Cerebellar cortex (tissue), 1 donor: ENCODE measurements at regions not wholly inside any gene's neighbourhood (a gene's known extent, or its start where the extent isn't known, plus 50 kb on each side); places are given as distances from the start of the nearest gene placed in this dataset.
A peak's percentile ranks its signal among the peaks of the same experiment; 100 is the strongest.
"Not testable (repeated sequence)": the region's sequence is repeated elsewhere in the genome, so short reads cannot be mapped to it uniquely, and the experiment has no call there.

Experiments
- DNase-seq: peaks from one replicate; pipeline ENCODE4 v3.0.0-alpha.2; 2015; ENCODE audit warnings: low spot score

- DNase-seq, result peak; percentile 37
Observed at GRCh38 chr1:241447031-241447644, 72.4 kb downstream of the FH start.

DNA sequence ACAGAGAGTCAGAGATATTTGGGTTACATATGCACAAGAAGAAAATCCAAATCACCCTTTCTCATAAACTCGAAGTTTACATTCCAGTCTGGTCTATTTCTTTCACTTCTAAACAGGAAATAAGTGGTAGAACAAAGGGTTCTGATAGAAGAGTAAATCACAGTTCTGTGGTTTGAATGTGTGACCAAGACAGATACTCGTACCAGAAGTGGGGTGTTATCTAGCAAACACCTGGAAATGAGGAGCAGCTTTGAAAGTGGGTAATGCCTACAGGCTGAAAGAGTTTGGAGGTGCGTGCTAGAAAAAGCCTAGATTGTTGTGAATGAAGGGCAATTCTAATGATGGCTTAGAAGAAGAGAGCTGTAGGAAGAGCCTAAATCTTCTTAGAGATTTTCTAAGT lies 74.7 kb downstream of the FH start:
- no peak for DNase-seq

DNA sequence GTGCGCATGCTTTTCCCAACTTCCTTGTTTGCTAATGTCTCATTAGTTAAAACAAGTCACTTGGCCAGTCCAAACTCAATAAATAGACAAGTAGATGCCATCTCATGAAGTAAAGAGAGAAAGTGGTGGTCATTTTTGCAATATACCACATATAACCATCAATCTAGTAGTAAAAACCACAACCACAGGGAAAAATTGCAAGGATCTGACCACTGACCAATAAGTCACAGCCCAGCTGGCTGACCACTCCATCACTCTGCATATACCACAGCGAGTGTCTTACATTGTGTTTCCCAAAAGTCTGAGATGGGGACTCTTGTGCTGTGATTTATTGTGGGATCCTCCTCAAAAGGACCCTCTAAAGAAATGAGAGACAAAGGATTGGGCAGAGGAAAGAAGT lies 76.0 kb downstream of the FH start:
- no peak for DNase-seq

- no peak for DNase-seq
Observed at GRCh38 chr1:241442686-241443085, 76.9 kb downstream of the FH start.

DNA sequence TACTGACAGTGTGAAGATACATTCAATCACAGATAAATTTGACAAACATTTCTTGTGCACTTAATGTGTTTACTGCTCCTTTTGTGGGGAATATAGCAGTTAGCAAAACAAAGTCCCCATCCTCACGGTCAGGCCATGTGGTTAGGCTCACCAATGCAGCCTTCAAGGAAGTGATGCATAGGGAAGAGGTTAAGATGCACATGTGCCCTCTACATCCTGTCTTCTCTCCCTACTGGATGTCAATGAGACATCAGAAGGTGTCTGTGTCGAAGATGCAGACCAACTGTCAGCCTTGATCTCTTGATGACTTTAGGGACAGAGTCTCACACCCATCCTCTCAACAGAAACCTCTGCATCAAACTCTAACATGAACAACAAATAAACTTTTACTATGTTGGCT lies 78.7 kb downstream of the FH start:
- DNase-seq, result no peak

DNA sequence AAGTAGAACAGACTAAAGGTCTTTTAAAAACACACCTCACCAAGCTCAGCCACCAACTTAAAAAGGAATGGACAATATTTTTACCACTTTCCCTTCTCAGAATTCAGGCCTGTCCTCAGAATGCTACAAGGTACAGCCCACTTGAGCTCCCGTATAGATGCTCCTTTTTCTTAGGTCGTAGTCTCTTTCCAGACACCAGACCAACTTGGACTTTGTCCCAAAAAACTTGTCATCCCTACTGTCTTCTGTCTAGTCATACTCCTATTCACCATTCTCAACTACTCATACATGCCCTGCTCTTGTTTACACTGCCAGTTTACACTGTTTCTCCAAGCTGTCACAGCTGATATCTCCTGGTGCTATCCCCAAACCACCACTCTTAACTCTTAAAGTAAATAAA lies 80.9 kb downstream of the FH start:
- DNase-seq, result not testable (repeated sequence)

DNA sequence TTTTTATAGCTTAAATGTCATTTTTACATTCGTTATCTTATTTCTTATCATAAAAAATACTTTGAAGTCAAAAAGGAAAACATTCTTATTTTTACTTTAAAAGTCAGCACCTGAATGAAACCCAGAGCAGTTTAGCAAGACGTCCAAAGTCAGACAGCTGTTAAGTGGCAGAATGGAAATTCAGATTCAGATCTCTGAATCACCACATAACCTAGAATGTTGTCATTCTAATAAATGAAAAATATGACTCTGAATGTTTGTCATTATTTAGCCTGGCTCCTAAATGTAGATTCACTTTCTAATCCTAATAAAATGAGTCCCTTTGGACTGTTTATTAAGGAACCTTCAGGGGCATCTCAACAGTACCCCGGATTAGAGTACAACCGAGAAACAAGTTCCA lies 75.2 kb upstream of the RGS7 start:
- DNase-seq, result no peak

DNA sequence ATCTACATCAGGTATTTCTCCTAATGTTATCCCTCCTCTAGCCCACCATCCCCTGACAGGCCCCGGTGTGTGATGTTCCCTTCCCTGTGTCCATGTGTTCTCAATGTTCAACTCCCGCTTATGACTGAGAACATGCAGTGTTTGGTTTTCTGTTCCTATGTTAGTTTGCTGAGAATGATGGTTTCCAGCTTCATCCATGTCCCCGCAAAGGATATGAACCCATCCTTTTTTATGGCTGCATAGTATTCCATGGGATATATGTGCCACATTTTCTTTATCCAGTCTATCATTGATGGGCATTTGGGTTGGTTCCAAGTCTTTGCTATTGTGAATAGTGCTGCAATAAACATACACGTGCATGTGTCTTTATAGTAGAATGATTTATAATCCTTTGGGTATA lies 68.1 kb upstream of the RGS7 start:
- DNase-seq, result not testable (repeated sequence)

DNA sequence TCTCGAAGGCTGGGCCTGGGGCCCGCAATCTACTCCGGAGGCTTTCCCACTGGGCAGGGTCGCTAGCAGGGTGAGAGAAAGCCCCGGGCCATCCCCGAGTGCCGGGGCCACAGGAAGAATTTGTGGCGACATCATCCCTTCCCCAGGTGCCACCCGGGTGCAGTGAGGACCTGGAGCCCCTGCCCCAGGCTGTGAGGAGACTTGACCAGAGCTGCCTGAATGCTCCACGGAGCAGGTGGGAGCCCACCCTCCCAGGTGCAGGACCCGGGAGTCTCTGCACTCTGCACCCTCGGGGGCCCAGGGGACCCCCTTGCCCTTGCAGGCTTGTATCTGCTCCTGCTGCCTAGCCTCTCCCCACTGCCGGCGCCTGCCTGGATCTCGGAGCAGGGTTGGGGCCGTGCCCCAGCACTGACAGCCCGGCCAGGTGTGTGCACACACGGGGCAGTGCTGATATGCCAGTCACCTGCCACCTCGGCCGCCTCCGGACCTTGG lies 67.5 kb upstream of the RGS7 start:
- DNase-seq, result peak; percentile 47

DNA sequence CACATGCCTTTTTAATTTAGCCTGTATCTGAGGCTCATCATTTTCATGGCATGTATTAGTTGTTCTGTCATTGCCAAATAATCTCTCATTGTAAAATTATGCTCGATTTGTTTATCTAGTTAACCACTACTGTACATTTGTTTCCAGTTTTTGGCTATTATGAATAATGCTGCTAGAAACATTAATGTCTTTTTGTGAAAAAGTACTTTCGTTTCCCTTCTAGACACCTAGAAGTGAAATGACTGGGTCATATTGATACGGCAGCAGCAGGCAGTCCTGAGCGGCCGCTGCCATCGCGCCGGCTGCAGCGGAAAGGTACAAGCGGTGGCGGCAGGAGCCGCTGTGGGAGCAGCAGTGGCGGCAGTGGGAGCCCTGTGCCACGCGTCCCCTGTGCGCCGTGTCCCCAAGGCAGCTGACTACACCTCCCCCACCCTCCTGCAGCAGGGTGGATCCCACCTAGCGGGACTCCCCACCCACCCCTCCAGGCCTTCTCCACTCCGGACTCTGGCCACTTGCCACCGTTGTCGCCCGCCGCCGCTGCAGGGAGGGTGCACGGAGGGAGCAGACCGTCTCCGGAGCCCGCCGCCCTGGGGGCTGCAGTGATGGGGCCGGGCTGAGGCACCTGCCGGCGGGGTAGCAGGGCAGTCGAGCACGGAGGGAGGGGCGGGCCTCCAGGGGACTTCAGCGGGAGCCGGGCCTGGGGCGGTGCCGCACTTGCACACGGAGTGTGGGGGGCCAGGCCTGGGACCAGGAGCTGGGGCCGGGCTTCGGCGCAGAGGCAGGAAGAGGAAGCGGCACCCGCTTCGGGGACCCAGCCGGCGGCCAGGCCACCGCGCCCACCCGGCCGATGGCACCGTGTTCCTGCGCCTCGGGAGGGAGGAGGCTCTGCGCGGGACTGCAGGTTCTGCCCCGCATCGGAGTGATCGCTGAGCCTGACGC lies 66.8 kb upstream of the RGS7 start:
- DNase-seq, result peak; percentile 69

GRCh38 chr1:241422470-241422869 lies 65.5 kb upstream of the RGS7 start:
- DNase-seq, result no peak

GRCh38 chr1:241419986-241420385 lies 63.0 kb upstream of the RGS7 start:
- DNase-seq, result no peak

DNA sequence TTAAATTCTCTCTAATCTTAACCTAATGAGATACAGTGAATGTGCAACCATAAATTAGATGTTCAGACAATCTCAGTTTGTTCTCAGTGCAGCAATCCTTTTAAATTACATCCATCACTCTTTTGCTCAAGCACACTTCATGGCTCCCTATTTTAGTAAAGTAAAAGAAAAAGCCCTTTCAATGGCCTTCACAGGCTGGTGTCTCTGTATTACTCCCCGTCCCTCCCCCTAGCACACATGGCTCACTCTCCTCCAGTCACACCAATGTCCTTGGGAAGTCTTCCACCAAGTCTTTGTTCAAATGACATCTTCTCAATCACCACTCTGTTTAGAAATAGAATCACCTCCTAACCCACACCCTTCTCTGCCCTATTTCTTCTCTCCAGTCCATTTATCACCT lies 60.3 kb upstream of the RGS7 start:
- DNase-seq, result no peak

DNA sequence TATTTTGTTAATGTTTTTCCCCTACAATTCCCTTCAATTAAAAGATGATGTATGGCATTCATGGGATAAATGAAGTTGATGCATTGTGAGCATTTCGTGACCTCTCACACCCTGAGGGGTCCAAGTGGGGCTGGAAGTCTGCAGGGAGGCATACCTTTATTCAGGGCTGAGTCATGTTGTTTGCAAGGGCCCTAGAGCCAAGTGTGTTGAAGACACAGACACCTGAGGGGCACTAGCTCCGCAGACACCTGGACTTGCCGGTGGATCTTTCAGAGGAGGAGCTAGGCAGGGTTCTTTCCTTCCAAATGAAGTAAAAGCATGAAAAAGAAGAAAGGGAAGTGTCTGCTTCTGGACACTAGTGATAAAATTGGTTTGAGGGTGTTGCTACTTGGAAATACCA lies 57.0 kb upstream of the RGS7 start:
- peak; percentile 66 for DNase-seq

GRCh38 chr1:241413386-241413785 lies 56.4 kb upstream of the RGS7 start:
- peak; percentile 87 for DNase-seq

DNA sequence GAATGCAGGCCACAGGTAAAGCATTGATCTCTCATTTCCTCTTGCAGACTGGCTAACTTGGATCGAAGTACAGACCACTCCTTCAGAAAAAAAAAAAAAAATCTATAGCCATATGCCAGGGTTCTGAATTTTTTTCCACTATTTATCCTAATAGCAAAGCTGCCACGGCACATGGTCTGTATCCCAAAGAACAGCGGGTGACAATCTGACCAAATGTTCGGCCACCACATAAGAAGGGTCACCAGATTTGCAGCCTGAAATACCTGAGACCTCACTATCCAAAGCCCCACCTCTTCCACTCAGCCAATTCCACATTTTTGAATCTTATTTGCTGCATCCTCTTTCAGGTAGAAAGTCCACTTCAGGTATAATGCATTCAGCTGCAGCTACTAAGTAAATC lies 55.6 kb upstream of the RGS7 start:
- DNase-seq, result peak; percentile 91

- no peak for DNase-seq
Observed at GRCh38 chr1:241411776-241412338, 54.9 kb upstream of the RGS7 start.

DNA sequence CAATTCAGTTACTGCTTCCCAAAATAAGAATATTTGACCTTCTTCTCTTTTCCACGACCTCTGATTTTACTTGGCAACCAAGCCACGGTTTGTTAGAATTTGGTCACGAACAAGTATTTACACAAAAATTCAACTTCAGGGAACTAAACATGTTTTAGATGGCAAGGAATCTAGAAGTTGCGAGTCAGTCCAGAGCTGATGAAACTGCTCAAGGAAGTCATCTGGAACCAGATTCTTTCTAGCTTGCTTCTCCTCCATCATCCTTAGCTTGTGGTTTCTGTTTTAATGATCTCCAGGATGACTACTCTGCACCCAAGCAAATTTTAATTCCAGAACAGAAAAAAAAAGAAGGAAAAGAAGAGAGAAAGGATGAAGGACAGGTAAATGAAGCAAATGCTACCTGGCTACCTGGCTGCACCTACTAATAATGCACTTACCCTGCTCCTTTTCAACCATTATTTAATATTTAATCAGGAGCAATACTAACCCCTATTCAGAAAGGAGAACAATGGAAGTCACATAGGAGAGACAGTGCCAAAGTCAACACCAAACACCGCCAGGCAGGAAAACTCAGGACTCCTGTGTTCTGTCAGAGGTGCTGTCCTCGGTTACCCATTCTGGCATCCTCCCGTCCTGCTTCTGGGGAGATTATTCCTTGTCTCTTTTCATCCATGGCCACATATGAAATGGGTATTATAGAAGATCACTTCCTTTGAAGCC lies 54.2 kb upstream of the RGS7 start:
- no peak for DNase-seq

GRCh38 chr1:241408170-241408569 lies 51.2 kb upstream of the RGS7 start:
- no peak for DNase-seq
